ENCODE measurements at regions not wholly inside any gene's neighbourhood (a gene's known extent, or its start where the extent isn't known, plus 50 kb on each side); places are given as distances from the start of the nearest gene placed in this dataset.

GRCh38 chr9:4389003-4389402, 89.1 kb upstream of the GLIS3 start:
- H3K4me3 ChIP-seq (replicated peaks; ENCODE audit: low read depth, low read length): no peak overlapping the region
- no peak for TF ChIP-seq CTCF (IDR thresholded peaks at IDR 0.05; ENCODE audit: low read length, missing control alignments)
- no peak for DNase-seq (ENCODE audit: low read depth)

GRCh38 chr9:4386819-4387218, 87.0 kb upstream of the GLIS3 start:
- no peak overlapping the region for H3K4me3 ChIP-seq (replicated peaks; ENCODE audit: low read depth, low read length)
- no peak for TF ChIP-seq CTCF (IDR thresholded peaks at IDR 0.05; ENCODE audit: low read length, missing control alignments)
- DNase-seq (ENCODE audit: low read depth): no peak

GRCh38 chr9:4384750-4385149, 84.9 kb upstream of the GLIS3 start:
- H3K4me3 ChIP-seq (replicated peaks; ENCODE audit: low read depth, low read length): no peak overlapping the region
- DNase-seq (ENCODE audit: low read depth): no peak
- no peak for TF ChIP-seq CTCF (IDR thresholded peaks at IDR 0.05; ENCODE audit: low read length, missing control alignments)

- peak; percentile 61 for TF ChIP-seq CTCF (IDR thresholded peaks at IDR 0.05; ENCODE audit: low read length, missing control alignments)
- peak; percentile 55 for DNase-seq (ENCODE audit: low read depth)
- no peak overlapping the region for H3K4me3 ChIP-seq (replicated peaks; ENCODE audit: low read depth, low read length)
Measured at GRCh38 chr9:4382722-4383317, 83.0 kb upstream of the GLIS3 start.

- DNase-seq (ENCODE audit: low read depth): no peak
- no peak for TF ChIP-seq CTCF (IDR thresholded peaks at IDR 0.05; ENCODE audit: low read length, missing control alignments)
- H3K4me3 ChIP-seq (replicated peaks; ENCODE audit: low read depth, low read length): no peak overlapping the region
Measured at GRCh38 chr9:4381744-4382143, 81.9 kb upstream of the GLIS3 start.

- no peak overlapping the region for H3K4me3 ChIP-seq (replicated peaks; ENCODE audit: low read depth, low read length)
- DNase-seq (ENCODE audit: low read depth): no peak
- no peak for TF ChIP-seq CTCF (IDR thresholded peaks at IDR 0.05; ENCODE audit: low read length, missing control alignments)
Measured at GRCh38 chr9:4380406-4380805, 80.5 kb upstream of the GLIS3 start.

Data from fibroblast of pulmonary artery (primary cell).